LNCAP (cell line): ENCODE measurements at regions not wholly inside any gene's neighbourhood (a gene's known extent, or its start where the extent isn't known, plus 50 kb on each side); places are given as distances from the start of the nearest gene placed in this dataset.

ENCODE experiments used
- CTCF ChIP-seq: fragments of 450-650 bp; IDR thresholded peaks from 2 replicates; pipeline ENCODE4 v1.5.1; 2017; ENCODE audit warnings: mild to moderate bottlenecking

DNA sequence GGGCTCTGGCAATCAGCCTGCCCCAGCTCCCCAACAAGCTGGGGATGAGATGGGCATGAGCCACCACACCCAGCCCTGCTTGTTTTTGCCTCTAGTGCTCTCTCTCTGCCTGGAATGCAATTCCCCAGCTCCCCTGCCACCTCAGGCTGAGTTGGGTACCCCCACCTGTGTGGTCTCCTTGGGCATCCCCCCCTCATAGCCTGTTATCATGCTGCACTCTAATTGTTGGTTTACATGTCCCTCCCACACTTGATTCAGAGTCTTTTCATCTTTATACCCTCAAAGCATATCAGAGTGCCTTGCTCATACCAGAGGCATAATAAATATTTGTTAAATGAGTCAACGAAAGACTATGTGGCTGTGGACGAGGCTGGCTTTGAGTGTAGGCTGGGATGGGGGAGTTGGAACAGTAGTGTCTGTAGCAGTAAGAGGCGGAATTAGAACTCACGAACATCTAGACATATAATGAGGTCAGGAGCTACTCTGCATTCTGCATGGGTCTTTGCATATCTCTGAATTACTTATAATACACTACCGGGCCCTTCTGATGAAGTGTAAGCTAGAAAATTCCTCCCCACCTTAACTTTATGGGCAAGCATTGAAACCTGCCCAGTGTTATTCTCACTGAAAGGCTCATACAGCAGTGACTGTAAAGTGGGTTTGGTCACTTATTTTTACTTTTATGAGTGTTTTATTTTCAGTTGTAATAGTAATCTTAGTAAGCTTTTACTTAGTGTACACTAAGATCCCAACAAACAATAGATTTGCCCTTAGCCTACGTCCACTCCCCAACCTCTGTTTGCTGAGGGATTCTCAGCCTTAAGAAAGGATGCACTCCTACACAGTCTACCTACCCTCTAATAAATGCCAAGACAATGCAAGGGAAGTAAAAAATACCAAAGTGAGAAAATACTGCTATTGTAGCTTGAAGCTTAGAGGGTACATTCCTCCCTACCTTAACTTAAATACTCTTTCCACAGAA lies 58.7 kb downstream of the EDN1 start:
- no peak for TF ChIP-seq CTCF

DNA sequence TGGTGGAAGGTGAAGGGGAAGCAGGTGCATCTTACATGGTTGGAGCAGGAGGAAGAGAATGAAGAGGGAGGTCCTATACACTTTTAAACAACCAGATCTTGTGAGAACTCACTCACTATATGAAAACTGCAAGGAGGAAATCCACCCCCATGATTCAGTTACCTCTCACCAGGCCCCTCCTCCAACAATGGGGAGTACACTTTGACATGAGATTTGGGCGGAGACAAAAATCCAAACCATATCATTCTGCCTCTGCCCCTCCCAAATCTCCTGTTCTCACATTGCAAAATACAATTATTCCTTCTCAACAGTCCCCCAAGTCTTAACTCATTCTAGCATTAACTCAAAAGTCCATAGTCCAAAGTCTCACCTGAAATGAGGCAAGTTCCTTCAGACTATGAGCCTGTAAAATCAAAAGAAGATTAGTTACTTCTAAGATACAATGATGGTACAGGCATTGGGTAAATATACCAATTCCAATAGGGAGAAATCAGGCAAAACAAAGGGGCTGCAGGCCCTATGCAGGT lies 60.5 kb downstream of the EDN1 start:
- no peak for TF ChIP-seq CTCF

DNA sequence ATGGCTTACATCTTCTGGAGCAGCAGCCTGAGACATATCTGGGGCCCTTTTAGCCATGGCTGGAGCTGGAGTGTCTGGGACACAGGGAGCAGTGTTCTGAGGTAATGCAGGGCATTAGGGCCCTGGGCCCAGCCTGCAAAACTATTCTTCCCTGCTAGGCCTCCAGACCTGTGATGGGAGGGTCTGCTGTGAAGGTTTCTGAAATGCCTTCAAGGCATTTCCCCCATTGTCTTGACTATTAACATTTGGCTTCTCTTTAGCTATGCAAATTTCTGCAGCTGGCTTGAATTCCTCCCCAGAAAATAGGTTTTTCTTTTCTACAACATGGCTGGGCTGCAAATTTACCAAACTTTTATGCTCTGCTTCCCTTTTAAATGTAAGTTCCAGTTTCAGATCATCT lies 61.5 kb downstream of the EDN1 start:
- TF ChIP-seq CTCF, result no peak

- no peak for TF ChIP-seq CTCF
Observed at GRCh38 chr6:12353731-12354130, 63.6 kb downstream of the EDN1 start.

- no peak for TF ChIP-seq CTCF
Observed at GRCh38 chr6:12354499-12354898, 64.3 kb downstream of the EDN1 start.

DNA sequence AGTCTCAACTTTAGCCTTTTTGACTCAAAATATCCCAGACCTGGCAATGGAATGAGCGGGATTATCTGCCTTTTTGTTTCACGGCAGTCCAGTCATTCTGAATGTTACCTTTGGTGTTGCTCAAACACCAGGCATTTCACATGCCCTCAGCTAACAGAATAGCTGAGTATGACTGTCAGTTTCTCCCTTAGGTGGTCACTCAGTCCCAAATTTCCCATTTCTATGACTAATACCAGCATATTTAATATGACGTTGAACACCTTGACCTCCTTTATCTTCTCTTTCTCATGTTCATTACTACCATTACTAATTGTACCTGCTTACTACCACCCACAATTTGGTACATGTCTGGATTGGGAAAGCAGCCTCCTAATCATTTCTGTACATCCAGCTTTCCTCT lies 65.2 kb downstream of the EDN1 start:
- no peak for TF ChIP-seq CTCF

- no peak for TF ChIP-seq CTCF
Observed at GRCh38 chr6:12356431-12356830, 66.3 kb downstream of the EDN1 start.
